ENCODE measurements at regions not wholly inside any gene's neighbourhood (a gene's known extent, or its start where the extent isn't known, plus 50 kb on each side); places are given as distances from the start of the nearest gene placed in this dataset.

DNA sequence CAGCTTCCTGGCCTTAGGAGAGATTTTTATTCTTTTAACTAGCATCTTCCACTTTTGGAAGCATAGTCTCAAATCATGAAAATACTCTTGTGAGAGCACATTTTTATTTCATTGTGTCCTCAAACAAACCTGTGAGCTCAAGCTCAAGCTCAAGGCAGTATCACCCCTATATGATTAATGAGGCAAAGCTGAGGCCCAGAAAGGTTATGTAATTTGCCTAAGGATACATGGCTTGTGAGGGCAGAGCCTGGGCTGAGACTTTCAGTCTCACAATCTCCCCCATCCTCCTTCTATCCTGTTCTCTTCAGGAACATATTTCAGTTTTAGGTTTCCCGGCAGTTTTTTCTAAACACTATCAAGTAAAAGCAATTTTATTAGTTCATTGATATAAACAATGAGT is 359.5 kb downstream of the PTEN start:
- TF ChIP-seq CTCF (IDR thresholded peaks at IDR 0.05; ENCODE audit: low read depth, low read length) (no peak), POLR2A (IDR thresholded peaks at IDR 0.05; ENCODE audit: extremely low read depth, insufficient read length) (no peak), MAX (IDR thresholded peaks at IDR 0.05; ENCODE audit: low read depth, low read length) (no peak), MYC (IDR thresholded peaks at IDR 0.05; ENCODE audit: low read depth, low read length) (no peak)

Data from NB4 (cell line).